Epithelial cell of proximal tubule (primary cell): ENCODE measurements at regions not wholly inside any gene's neighbourhood (a gene's known extent, or its start where the extent isn't known, plus 50 kb on each side); places are given as distances from the start of the nearest gene placed in this dataset.

Experiments used
- DNase-seq: peaks from one replicate; pipeline ENCODE4 v3.0.0-alpha.2; 2011; ENCODE audit warnings: low read depth
- H3K4me3 ChIP-seq: 2 replicates; pipeline ENCODE4 v1.5.1; 2011; ENCODE audit warnings: low read depth, mild to moderate bottlenecking, low read length
- TF ChIP-seq, protein P1 (sequence below): conservative IDR thresholded peaks from 2 replicates; pipeline ENCODE4 v1.5.1; 2012; ENCODE audit warnings: low read depth, mild to moderate bottlenecking, low read length

DNA sequence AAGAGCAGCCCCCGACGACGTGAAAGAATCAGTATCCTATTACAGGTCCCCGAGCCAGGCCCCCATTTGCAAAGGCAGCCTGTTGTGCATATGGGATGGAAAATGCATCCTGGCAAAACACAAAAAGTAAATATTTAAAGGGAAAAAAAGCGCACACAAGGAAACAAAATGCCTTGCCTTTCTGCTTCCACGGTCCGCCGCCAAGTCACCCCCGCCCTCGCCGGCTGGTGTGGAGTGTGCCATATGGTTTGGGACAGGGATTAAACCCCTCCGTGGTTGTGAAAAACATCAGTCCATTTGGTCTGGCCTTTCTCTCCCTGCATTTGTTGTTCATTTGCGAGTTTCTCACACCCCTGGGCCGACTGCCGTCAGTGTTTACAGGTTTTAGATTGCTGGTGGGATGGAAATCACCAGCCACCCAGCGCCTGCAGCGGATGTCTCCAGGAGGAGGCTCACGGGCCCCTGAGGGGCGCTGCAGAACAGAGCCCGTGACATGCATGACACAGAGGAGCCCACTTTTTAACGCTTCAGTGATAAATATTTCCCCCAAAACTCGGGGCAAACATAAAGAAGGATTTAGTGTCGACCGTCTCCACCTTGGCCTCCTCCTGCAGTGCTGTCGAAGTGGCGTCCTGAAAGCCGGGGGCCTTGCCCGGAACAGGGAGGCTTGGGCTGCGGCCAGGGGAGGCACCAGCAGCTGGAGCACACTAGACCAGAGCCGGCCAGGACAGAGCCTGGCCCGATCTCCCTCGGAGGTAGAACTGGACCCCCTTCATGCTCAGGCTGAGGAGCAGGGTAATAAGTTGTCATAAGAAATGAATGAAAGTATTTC is 161.5 kb downstream of the HSD17B3 start:
- TF ChIP-seq, protein P1, sequence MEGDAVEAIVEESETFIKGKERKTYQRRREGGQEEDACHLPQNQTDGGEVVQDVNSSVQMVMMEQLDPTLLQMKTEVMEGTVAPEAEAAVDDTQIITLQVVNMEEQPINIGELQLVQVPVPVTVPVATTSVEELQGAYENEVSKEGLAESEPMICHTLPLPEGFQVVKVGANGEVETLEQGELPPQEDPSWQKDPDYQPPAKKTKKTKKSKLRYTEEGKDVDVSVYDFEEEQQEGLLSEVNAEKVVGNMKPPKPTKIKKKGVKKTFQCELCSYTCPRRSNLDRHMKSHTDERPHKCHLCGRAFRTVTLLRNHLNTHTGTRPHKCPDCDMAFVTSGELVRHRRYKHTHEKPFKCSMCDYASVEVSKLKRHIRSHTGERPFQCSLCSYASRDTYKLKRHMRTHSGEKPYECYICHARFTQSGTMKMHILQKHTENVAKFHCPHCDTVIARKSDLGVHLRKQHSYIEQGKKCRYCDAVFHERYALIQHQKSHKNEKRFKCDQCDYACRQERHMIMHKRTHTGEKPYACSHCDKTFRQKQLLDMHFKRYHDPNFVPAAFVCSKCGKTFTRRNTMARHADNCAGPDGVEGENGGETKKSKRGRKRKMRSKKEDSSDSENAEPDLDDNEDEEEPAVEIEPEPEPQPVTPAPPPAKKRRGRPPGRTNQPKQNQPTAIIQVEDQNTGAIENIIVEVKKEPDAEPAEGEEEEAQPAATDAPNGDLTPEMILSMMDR, result no peak
- DNase-seq, result no peak

DNA sequence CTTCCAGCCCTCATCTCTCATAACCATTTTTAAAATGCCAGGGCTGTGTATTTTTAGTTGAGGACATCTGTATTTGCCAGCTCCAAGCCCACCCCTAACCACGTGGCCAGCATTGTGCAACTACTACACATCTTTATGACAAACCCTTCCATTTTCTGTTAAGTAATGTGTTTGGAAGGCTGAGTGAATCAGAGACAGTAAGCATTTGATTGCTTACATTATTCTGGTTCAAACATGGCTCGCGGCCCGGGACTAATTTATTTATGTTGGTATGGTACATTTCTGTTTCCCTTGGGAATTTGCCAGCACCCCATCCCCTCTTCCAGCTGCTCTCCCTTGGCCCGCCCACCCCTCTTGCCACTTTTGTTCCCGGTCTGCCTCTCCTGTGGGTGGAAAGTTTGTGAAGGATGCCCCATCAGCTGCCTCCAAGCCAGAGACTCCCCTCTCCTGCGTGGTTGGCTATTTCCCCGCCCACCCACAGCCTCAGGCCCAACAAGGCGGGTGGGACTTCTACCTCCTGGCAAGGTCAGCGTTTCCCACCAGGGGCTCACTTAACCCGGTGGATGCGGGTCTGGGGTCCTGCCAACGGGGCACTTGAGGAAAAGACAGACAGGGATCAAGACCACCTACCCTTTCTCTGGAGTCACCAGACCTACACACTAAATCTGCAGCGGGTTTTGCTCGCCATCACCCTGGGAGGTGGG is 162.2 kb downstream of the HSD17B3 start:
- DNase-seq, result no peak

More for the DNA sequence above, 161.5 kb downstream of the HSD17B3 start:
- H3K4me3 ChIP-seq, result no peak overlapping the region

DNA sequence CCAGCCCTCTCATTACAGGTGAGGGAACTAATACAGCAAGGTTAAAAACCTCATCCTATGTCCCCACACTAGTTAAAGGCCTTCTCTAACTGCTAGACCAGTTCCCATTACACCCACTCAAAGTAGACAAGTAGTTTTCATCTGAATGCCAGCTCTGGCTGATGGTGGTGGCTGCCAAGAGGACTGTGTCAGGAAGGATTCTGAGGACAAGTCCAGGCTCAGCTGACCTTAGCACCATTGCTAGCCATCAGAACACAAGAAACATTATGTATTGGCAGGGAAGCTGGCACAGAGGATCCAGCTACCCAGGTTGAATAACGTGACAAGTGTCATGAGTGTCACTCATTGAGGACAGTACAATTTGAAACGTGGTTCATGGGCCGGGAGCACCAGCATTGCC is 163.4 kb downstream of the HSD17B3 start:
- TF ChIP-seq, protein P1, result no peak
- no peak for DNase-seq
- no peak overlapping the region for H3K4me3 ChIP-seq

More for the DNA sequence above, 162.2 kb downstream of the HSD17B3 start:
- TF ChIP-seq, protein P1, result no peak
- H3K4me3 ChIP-seq, result no peak overlapping the region

DNA sequence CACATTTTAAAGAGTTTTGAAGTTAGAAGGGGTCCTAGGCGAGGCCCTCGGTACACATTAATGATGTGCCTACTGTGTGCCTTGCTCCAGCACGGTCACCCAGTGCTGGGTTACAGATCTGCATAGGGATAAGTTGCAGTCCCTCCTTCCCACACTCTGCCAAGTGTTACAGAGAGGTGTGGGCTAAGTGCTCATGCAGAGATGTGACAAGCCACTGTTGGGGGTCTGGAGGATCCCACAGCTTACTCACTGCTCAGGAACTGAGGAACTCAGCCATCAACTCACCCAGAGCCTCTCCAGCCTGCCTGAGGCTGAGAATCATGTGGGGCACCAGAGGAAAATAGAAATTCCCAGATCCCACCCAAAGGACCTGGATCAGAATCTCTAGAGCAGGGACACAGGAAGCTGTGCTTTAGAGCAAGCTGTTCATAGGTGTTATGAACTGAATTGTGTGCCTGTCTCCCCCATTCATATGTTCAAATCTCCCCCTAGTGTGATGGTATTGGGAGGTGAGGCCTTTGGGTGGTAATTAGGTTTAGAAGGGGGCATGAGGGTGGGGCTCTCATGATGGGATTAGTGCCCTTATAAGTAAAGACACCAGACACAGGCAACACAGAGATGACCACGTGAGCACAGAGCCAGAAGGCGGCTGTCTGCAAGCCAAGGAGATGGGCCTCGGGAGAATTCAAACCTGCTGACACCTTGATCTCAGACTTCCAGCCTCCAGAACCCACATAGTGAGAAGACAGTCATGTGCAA is 164.1 kb downstream of the HSD17B3 start:
- TF ChIP-seq, protein P1, result no peak
- DNase-seq, result no peak
- no peak overlapping the region for H3K4me3 ChIP-seq

DNA sequence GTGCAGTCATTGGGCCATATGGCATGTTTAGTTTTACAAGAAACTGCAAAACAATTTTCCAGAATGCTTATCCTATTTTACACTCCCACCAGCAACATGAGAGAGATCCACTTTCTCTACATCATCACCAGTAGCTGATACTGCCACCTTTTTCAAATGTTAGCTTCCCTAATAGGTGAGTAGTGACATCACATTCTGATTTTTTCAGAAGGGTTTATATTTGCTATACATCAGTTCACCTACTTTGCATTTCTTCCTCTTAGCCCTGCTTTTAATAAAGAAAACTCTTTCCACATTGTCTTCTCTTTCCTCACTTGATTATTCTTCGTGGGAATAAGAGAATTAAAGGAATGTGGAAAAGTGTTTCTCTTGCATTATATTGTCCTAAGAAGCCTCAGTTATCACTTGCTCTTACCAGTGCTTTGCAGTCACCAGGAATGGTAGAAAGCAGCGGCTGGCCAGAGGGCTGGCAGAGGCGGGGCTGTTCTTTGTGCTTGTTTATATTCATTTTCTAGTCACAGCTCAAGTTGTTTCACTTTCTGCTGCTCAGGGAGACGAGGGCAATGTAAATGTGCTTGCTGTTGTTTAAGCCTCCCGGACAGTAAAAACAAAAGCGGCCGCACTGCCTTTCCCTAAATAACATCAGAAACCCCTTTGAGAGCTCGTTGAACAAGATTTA is 164.8 kb downstream of the HSD17B3 start:
- DNase-seq, result no peak
- H3K4me3 ChIP-seq, result no peak overlapping the region
- TF ChIP-seq, protein P1, result no peak

DNA sequence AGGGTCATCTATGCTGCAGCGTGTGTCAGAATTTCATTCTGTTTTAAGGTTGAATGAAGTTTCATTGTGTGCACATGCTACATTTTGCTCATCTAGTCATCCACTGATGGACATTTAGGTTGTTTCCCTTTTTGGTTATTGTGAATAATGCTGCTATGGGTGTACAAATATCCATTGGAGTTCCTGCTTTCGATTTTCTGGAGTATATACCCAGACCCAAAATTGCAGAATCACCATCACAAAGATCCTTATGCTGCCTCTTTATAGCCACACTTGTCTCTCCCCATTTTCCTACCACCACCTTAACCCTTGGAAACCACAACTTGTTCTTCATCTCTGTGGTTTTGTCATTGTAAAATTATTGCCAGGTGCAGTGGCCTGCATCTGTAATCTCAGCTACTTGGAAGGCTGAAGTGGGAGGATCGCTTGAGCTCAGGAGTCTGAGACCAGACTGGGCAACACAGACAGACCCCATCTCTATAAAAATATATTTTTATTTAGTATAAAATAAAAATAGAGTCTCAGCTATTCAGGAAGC is 166.2 kb downstream of the HSD17B3 start:
- no peak overlapping the region for H3K4me3 ChIP-seq
- no peak for DNase-seq
- TF ChIP-seq, protein P1, result no peak
